GM23338 (cell line): ENCODE measurements at regions not wholly inside any gene's neighbourhood (a gene's known extent, or its start where the extent isn't known, plus 50 kb on each side); places are given as distances from the start of the nearest gene placed in this dataset.

Experiments used
- CREB1 ChIP-seq: fragments of 250-450 bp; sonication (Bioruptor Pico); IDR thresholded peaks from 2 replicates; pipeline ENCODE4 v1.5.0; 2020; ENCODE audit warnings: low read depth, mild to moderate bottlenecking, moderate library complexity
- EZH2 ChIP-seq: fragments of 200-600 bp; sonication (generic); IDR thresholded peaks from one replicate; pipeline ENCODE4 v1.8.0; 2017; ENCODE audit warnings: antibody characterized with exemption, mild to moderate bottlenecking, low read depth; ENCODE audit not compliant: unreplicated experiment
- EZH2phosphoT487 ChIP-seq: fragments of 200-600 bp; sonication (generic); IDR thresholded peaks from one replicate; pipeline ENCODE4 v1.8.1; 2018; ENCODE audit warnings: antibody characterized with exemption; ENCODE audit not compliant: unreplicated experiment
- JUNB ChIP-seq: IDR thresholded peaks from one replicate; pipeline ENCODE4 v1.6.1; 2016; ENCODE audit warnings: antibody characterized with exemption; ENCODE audit not compliant: unreplicated experiment
- NANOG ChIP-seq: IDR thresholded peaks from 2 replicates; pipeline ENCODE4 v1.6.1; 2016; ENCODE audit warnings: antibody characterized with exemption, borderline replicate concordance
- POLR2AphosphoS5 ChIP-seq: IDR thresholded peaks from 2 replicates; pipeline ENCODE4 v1.6.1; 2016; ENCODE audit warnings: antibody characterized with exemption, low read depth
- STAT1 ChIP-seq: IDR thresholded peaks from one replicate; pipeline ENCODE4 v1.6.1; 2016; ENCODE audit warnings: antibody characterized with exemption; ENCODE audit not compliant: unreplicated experiment
- ZNF114 ChIP-seq: fragments of 250-450 bp; sonication (Bioruptor Pico); IDR thresholded peaks from 2 replicates; pipeline ENCODE4 v1.5.0; 2020; ENCODE audit warnings: mild to moderate bottlenecking, moderate library complexity
- ZNF331 ChIP-seq: fragments of 250-450 bp; sonication (Bioruptor Pico); IDR thresholded peaks from 2 replicates; pipeline ENCODE4 v1.5.0; 2020; ENCODE audit warnings: low read depth, mild to moderate bottlenecking, moderate library complexity
- TF ChIP-seq, protein P1 (sequence below), 2 experiments: fragments of 200-600 bp in 1 of 2; sonication (generic) in 1 of 2; conservative IDR thresholded peaks; 2 replicates each; pipeline versions ENCODE4 v1.5.1 to v1.6.1; 2016 to 2017; ENCODE audit warnings: antibody characterized with exemption in 2 of 2, low read depth in 2 of 2, mild to moderate bottlenecking in 2 of 2, moderate library complexity in 1 of 2
- TF ChIP-seq, protein P2 (sequence below): IDR thresholded peaks from one replicate; pipeline ENCODE4 v1.6.1; 2018; ENCODE audit warnings: antibody characterized with exemption; ENCODE audit not compliant: unreplicated experiment
- TF ChIP-seq, protein P3 (sequence below): IDR thresholded peaks from 2 replicates; pipeline ENCODE4 v1.6.1; 2016; ENCODE audit warnings: antibody characterized with exemption
- TF ChIP-seq, protein P4 (sequence below): fragments of 250-450 bp; sonication (Bioruptor Pico); IDR thresholded peaks from 2 replicates; pipeline ENCODE4 v1.5.0; 2020; ENCODE audit warnings: mild to moderate bottlenecking, moderate library complexity

DNA sequence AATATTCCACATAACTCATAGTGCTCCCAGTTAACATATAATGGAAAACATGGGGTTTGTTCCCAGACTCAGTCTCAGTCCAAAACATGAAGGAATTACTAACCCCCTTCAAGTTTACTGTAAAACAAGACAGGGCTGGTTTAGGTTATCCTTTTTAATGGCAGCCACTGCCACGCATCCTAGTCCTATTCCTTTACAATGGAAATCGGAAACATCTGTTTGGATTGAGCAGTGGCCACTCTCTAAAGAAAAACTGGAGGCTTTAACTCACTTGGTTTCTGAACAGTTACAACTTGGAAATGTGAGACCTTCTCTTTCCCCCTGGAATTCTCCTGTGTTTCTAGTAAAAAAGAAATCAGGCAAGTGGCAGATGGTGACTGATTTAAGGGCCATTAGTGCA, 609.9 kb upstream of the ACO1 start:
- TF ChIP-seq, protein P1, sequence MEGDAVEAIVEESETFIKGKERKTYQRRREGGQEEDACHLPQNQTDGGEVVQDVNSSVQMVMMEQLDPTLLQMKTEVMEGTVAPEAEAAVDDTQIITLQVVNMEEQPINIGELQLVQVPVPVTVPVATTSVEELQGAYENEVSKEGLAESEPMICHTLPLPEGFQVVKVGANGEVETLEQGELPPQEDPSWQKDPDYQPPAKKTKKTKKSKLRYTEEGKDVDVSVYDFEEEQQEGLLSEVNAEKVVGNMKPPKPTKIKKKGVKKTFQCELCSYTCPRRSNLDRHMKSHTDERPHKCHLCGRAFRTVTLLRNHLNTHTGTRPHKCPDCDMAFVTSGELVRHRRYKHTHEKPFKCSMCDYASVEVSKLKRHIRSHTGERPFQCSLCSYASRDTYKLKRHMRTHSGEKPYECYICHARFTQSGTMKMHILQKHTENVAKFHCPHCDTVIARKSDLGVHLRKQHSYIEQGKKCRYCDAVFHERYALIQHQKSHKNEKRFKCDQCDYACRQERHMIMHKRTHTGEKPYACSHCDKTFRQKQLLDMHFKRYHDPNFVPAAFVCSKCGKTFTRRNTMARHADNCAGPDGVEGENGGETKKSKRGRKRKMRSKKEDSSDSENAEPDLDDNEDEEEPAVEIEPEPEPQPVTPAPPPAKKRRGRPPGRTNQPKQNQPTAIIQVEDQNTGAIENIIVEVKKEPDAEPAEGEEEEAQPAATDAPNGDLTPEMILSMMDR (conservative IDR thresholded peaks at IDR 0.05; ENCODE audit: low read depth in 2 of 2): no peak
- TF ChIP-seq EZH2phosphoT487 (no peak), EZH2 (no peak), POLR2AphosphoS5 (no peak), STAT1 (no peak), CREB1 (CRISPR knock-in tag) (no peak), ZNF331 (CRISPR knock-in tag) (no peak), ZNF114 (CRISPR knock-in tag) (no peak), JUNB (no peak), NANOG (no peak)
- TF ChIP-seq, protein P2, sequence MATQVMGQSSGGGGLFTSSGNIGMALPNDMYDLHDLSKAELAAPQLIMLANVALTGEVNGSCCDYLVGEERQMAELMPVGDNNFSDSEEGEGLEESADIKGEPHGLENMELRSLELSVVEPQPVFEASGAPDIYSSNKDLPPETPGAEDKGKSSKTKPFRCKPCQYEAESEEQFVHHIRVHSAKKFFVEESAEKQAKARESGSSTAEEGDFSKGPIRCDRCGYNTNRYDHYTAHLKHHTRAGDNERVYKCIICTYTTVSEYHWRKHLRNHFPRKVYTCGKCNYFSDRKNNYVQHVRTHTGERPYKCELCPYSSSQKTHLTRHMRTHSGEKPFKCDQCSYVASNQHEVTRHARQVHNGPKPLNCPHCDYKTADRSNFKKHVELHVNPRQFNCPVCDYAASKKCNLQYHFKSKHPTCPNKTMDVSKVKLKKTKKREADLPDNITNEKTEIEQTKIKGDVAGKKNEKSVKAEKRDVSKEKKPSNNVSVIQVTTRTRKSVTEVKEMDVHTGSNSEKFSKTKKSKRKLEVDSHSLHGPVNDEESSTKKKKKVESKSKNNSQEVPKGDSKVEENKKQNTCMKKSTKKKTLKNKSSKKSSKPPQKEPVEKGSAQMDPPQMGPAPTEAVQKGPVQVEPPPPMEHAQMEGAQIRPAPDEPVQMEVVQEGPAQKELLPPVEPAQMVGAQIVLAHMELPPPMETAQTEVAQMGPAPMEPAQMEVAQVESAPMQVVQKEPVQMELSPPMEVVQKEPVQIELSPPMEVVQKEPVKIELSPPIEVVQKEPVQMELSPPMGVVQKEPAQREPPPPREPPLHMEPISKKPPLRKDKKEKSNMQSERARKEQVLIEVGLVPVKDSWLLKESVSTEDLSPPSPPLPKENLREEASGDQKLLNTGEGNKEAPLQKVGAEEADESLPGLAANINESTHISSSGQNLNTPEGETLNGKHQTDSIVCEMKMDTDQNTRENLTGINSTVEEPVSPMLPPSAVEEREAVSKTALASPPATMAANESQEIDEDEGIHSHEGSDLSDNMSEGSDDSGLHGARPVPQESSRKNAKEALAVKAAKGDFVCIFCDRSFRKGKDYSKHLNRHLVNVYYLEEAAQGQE: no peak
- TF ChIP-seq, protein P3, sequence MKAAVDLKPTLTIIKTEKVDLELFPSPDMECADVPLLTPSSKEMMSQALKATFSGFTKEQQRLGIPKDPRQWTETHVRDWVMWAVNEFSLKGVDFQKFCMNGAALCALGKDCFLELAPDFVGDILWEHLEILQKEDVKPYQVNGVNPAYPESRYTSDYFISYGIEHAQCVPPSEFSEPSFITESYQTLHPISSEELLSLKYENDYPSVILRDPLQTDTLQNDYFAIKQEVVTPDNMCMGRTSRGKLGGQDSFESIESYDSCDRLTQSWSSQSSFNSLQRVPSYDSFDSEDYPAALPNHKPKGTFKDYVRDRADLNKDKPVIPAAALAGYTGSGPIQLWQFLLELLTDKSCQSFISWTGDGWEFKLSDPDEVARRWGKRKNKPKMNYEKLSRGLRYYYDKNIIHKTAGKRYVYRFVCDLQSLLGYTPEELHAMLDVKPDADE: no peak
- TF ChIP-seq, protein P4, sequence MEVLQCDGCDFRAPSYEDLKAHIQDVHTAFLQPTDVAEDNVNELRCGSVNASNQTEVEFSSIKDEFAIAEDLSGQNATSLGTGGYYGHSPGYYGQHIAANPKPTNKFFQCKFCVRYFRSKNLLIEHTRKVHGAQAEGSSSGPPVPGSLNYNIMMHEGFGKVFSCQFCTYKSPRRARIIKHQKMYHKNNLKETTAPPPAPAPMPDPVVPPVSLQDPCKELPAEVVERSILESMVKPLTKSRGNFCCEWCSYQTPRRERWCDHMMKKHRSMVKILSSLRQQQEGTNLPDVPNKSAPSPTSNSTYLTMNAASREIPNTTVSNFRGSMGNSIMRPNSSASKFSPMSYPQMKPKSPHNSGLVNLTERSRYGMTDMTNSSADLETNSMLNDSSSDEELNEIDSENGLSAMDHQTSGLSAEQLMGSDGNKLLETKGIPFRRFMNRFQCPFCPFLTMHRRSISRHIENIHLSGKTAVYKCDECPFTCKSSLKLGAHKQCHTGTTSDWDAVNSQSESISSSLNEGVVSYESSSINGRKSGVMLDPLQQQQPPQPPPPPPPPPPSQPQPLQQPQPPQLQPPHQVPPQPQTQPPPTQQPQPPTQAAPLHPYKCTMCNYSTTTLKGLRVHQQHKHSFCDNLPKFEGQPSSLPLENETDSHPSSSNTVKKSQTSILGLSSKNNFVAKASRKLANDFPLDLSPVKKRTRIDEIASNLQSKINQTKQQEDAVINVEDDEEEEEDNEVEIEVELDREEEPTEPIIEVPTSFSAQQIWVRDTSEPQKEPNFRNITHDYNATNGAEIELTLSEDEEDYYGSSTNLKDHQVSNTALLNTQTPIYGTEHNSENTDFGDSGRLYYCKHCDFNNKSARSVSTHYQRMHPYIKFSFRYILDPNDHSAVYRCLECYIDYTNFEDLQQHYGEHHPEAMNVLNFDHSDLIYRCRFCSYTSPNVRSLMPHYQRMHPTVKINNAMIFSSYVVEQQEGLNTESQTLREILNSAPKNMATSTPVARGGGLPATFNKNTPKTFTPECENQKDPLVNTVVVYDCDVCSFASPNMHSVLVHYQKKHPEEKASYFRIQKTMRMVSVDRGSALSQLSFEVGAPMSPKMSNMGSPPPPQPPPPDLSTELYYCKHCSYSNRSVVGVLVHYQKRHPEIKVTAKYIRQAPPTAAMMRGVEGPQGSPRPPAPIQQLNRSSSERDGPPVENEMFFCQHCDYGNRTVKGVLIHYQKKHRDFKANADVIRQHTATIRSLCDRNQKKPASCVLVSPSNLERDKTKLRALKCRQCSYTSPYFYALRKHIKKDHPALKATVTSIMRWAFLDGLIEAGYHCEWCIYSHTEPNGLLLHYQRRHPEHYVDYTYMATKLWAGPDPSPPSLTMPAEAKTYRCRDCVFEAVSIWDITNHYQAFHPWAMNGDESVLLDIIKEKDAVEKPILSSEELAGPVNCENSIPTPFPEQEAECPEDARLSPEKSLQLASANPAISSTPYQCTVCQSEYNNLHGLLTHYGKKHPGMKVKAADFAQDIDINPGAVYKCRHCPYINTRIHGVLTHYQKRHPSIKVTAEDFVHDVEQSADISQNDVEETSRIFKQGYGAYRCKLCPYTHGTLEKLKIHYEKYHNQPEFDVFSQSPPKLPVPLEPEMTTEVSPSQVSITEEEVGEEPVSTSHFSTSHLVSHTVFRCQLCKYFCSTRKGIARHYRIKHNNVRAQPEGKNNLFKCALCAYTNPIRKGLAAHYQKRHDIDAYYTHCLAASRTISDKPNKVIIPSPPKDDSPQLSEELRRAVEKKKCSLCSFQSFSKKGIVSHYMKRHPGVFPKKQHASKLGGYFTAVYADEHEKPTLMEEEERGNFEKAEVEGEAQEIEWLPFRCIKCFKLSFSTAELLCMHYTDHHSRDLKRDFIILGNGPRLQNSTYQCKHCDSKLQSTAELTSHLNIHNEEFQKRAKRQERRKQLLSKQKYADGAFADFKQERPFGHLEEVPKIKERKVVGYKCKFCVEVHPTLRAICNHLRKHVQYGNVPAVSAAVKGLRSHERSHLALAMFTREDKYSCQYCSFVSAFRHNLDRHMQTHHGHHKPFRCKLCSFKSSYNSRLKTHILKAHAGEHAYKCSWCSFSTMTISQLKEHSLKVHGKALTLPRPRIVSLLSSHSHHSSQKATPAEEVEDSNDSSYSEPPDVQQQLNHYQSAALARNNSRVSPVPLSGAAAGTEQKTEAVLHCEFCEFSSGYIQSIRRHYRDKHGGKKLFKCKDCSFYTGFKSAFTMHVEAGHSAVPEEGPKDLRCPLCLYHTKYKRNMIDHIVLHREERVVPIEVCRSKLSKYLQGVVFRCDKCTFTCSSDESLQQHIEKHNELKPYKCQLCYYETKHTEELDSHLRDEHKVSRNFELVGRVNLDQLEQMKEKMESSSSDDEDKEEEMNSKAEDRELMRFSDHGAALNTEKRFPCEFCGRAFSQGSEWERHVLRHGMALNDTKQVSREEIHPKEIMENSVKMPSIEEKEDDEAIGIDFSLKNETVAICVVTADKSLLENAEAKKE (CRISPR knock-in tag): no peak
